ENCODE measurements at regions not wholly inside any gene's neighbourhood (a gene's known extent, or its start where the extent isn't known, plus 50 kb on each side); places are given as distances from the start of the nearest gene placed in this dataset.

GRCh38 chr12:124109760-124110159 lies 136.7 kb downstream of the ZNF664 start:
- no peak overlapping the region for H2AFZ ChIP-seq (ENCODE audit: low read length)
- no peaks in the 10 kb centered on the region for H3K4me1 ChIP-seq (ENCODE audit: insufficient read depth, low read length, severe bottlenecking)
- no peak overlapping the region for H3K4me3 ChIP-seq (ENCODE audit: low read depth, low read length, poor library complexity, severe bottlenecking)
- no peaks in the 10 kb centered on the region for H3K36me3 ChIP-seq (ENCODE audit: insufficient read depth, low read length)
- H3K9me2 ChIP-seq (ENCODE audit: low read depth, low read length), result no peaks in the 10 kb centered on the region
- no peak overlapping the region for H3K9ac ChIP-seq (ENCODE audit: low read length)
- TF ChIP-seq EZH2 (IDR thresholded peaks at IDR 0.05; ENCODE audit: borderline replicate concordance, low read length), result no peak
- TF ChIP-seq, protein P1, sequence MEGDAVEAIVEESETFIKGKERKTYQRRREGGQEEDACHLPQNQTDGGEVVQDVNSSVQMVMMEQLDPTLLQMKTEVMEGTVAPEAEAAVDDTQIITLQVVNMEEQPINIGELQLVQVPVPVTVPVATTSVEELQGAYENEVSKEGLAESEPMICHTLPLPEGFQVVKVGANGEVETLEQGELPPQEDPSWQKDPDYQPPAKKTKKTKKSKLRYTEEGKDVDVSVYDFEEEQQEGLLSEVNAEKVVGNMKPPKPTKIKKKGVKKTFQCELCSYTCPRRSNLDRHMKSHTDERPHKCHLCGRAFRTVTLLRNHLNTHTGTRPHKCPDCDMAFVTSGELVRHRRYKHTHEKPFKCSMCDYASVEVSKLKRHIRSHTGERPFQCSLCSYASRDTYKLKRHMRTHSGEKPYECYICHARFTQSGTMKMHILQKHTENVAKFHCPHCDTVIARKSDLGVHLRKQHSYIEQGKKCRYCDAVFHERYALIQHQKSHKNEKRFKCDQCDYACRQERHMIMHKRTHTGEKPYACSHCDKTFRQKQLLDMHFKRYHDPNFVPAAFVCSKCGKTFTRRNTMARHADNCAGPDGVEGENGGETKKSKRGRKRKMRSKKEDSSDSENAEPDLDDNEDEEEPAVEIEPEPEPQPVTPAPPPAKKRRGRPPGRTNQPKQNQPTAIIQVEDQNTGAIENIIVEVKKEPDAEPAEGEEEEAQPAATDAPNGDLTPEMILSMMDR (IDR thresholded peaks at IDR 0.05; ENCODE audit: low read length), result no peak
- no peaks in the 10 kb centered on the region for H3K27me3 ChIP-seq (ENCODE audit: insufficient read depth, low read length)
- no peaks in the 10 kb centered on the region for H3K9me3 ChIP-seq (ENCODE audit: low read length)
- H3K27ac ChIP-seq (ENCODE audit: low read depth, low read length, poor library complexity, severe bottlenecking), result no peak overlapping the region
- H3K4me2 ChIP-seq (ENCODE audit: low read length), result no peak overlapping the region
- H3K79me2 ChIP-seq (ENCODE audit: insufficient read depth, low read length), result no peaks in the 10 kb centered on the region
- H4K20me1 ChIP-seq (ENCODE audit: insufficient read depth, low read length), result no peaks in the 10 kb centered on the region
- no peaks in the 10 kb centered on the region for H3F3A ChIP-seq (ENCODE audit: insufficient read depth, low read length)

GRCh38 chr12:124110372-124110883 lies 137.4 kb downstream of the ZNF664 start:
- Histone ChIP-seq H3K27me3 (ENCODE audit: insufficient read depth, low read length) (no peaks in the 10 kb centered on the region), H4K20me1 (ENCODE audit: insufficient read depth, low read length) (no peaks in the 10 kb centered on the region), H3K9me3 (ENCODE audit: low read length) (no peaks in the 10 kb centered on the region), H2AFZ (ENCODE audit: low read length) (no peak overlapping the region), H3K4me3 (ENCODE audit: low read depth, low read length, poor library complexity, severe bottlenecking) (no peak overlapping the region), H3F3A (ENCODE audit: insufficient read depth, low read length) (no peaks in the 10 kb centered on the region), H3K79me2 (ENCODE audit: insufficient read depth, low read length) (no peaks in the 10 kb centered on the region), H3K4me1 (ENCODE audit: insufficient read depth, low read length, severe bottlenecking) (no peaks in the 10 kb centered on the region), H3K9me2 (ENCODE audit: low read depth, low read length) (no peaks in the 10 kb centered on the region), H3K4me2 (ENCODE audit: low read length) (no peak overlapping the region), H3K36me3 (ENCODE audit: insufficient read depth, low read length) (no peaks in the 10 kb centered on the region), H3K9ac (ENCODE audit: low read length) (no peak overlapping the region), H3K27ac (ENCODE audit: low read depth, low read length, poor library complexity, severe bottlenecking) (no peak overlapping the region)
- TF ChIP-seq EZH2 (IDR thresholded peaks at IDR 0.05; ENCODE audit: borderline replicate concordance, low read length), result no peak
- TF ChIP-seq, protein P1 (IDR thresholded peaks at IDR 0.05; ENCODE audit: low read length), result no peak

DNA sequence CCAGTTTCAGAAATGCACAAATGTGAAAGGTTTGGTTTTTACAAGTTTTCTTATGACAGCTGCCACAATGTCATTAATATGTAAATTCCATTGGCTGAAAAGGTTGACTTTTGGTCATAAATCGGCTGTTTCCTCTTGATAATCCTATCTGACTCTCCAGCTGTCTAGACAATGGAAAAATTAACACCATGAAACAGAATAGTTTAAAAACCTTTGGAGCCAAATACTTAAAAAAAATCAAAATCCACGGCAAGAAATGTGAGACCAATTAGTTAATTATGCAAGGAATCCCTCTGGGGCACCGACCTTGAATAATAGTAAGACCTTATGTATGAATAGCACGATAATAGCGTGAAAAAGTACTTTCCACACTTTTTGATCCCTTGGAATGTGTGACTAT lies 138.0 kb downstream of the ZNF664 start:
- no peaks in the 10 kb centered on the region for H3K9me2 ChIP-seq (ENCODE audit: low read depth, low read length)
- no peaks in the 10 kb centered on the region for H3K9me3 ChIP-seq (ENCODE audit: low read length)
- no peak overlapping the region for H2AFZ ChIP-seq (ENCODE audit: low read length)
- no peaks in the 10 kb centered on the region for H3K4me1 ChIP-seq (ENCODE audit: insufficient read depth, low read length, severe bottlenecking)
- H3K36me3 ChIP-seq (ENCODE audit: insufficient read depth, low read length), result no peaks in the 10 kb centered on the region
- TF ChIP-seq, protein P1 (IDR thresholded peaks at IDR 0.05; ENCODE audit: low read length), result no peak
- TF ChIP-seq EZH2 (IDR thresholded peaks at IDR 0.05; ENCODE audit: borderline replicate concordance, low read length), result no peak
- no peaks in the 10 kb centered on the region for H4K20me1 ChIP-seq (ENCODE audit: insufficient read depth, low read length)
- H3K27me3 ChIP-seq (ENCODE audit: insufficient read depth, low read length), result no peaks in the 10 kb centered on the region
- no peaks in the 10 kb centered on the region for H3F3A ChIP-seq (ENCODE audit: insufficient read depth, low read length)
- H3K9ac ChIP-seq (ENCODE audit: low read length), result no peak overlapping the region
- no peaks in the 10 kb centered on the region for H3K79me2 ChIP-seq (ENCODE audit: insufficient read depth, low read length)
- H3K4me2 ChIP-seq (ENCODE audit: low read length), result no peak overlapping the region
- H3K4me3 ChIP-seq (ENCODE audit: low read depth, low read length, poor library complexity, severe bottlenecking), result no peak overlapping the region
- H3K27ac ChIP-seq (ENCODE audit: low read depth, low read length, poor library complexity, severe bottlenecking), result no peak overlapping the region
